ENCODE measurements at regions not wholly inside any gene's neighbourhood (a gene's known extent, or its start where the extent isn't known, plus 50 kb on each side); places are given as distances from the start of the nearest gene placed in this dataset.
A peak's percentile ranks its signal among the peaks of the same experiment; 100 is the strongest.

DNA sequence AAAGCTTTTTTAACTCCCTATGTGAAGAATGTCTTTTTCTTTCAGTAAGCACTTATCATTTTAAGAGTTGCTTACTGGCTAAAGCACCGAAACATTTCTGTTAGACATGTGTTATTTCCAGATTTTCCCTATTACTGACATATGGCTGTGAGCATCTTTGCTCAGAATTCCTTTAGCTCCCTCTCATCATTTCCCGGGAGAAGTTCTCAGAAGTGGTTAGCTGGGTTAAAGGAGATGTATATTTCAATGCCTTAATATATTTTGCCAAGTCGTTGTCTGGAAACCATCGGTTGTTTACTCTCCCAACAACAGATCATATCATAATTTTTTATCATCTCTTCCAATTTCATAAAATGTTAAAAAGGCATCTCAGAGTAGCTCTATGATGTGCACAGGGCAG, 396.5 kb downstream of the OCA2 start:
- no peak overlapping the region for H3K4me3 ChIP-seq (ENCODE audit: low read length)
- no peaks in the 10 kb centered on the region for H3K9me3 ChIP-seq (ENCODE audit: control insufficient read depth, low read length)
- no peaks in the 10 kb centered on the region for H3K4me1 ChIP-seq (ENCODE audit: control insufficient read depth, insufficient read depth, low read length)
- H3K27me3 ChIP-seq (ENCODE audit: control insufficient read depth, insufficient read depth): no peaks in the 10 kb centered on the region
- 65% methylated on average over 4 of the region's 4 CpGs for WGBS
- H3K27ac ChIP-seq (ENCODE audit: low read length): no peak overlapping the region
- intact Hi-C loops (cut with DNase I): no loop called here
- no peak for DNase-seq
- ATAC-seq: no peak

DNA sequence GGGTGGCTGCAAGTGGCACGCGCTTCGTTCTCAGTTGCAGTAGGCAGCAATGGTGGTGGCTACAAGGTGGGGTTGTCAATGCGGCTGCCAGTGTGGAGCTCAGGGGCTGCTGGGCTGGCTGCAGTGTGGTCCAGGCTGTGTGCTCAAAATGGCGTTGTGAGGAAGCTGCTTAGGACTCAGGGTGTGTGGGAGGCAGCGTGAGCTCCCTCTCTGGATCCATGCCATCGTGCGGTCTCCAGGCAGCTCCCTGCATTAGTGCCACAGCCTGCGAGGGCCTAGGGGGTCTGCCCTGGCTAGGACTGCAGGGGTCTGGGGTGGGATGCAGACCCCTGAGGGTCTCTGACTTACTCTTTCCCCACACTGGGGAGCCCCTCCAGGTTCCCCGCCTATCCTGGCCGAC, 397.2 kb downstream of the OCA2 start:
- intact Hi-C loops (cut with DNase I): no loop called here
- Histone ChIP-seq H3K9me3 (ENCODE audit: control insufficient read depth, low read length) (no peaks in the 10 kb centered on the region), H3K27me3 (ENCODE audit: control insufficient read depth, insufficient read depth) (no peaks in the 10 kb centered on the region), H3K4me1 (ENCODE audit: control insufficient read depth, insufficient read depth, low read length) (no peaks in the 10 kb centered on the region), H3K4me3 (ENCODE audit: low read length) (no peak overlapping the region), H3K27ac (ENCODE audit: low read length) (no peak overlapping the region)
- ATAC-seq (peak in 1 of 2 donors; percentile 11), DNase-seq (no peak)
- WGBS: 79% methylated on average over 11 of the region's 11 CpGs

DNA sequence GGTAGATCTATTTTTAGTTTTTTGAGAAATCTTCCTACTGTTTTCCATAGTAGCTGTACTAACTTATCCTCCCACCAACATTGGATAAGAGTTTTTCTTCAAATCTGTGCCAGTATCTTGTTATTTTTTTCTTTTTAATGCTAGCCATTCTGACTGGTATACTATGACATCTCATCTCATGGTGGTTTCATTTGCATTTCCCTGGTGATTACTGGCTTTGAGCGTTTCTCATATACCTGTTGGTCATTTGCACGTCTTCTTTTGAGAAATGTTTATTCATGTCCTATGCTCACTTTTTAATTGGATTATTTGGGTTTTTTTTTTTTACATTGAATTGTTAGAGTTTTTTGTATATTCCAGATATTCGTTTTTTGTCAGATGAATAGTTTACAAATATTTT, 398.1 kb downstream of the OCA2 start:
- ATAC-seq (no peak), DNase-seq (no peak)
- Histone ChIP-seq H3K9me3 (ENCODE audit: control insufficient read depth, low read length) (no peaks in the 10 kb centered on the region), H3K27me3 (ENCODE audit: control insufficient read depth, insufficient read depth) (no peaks in the 10 kb centered on the region), H3K27ac (ENCODE audit: low read length) (no peak overlapping the region), H3K4me3 (ENCODE audit: low read length) (no peak overlapping the region), H3K4me1 (ENCODE audit: control insufficient read depth, insufficient read depth, low read length) (no peaks in the 10 kb centered on the region)
- intact Hi-C loops (cut with DNase I): no loop called here
- WGBS: 80% methylated on average over 3 of the region's 3 CpGs

DNA sequence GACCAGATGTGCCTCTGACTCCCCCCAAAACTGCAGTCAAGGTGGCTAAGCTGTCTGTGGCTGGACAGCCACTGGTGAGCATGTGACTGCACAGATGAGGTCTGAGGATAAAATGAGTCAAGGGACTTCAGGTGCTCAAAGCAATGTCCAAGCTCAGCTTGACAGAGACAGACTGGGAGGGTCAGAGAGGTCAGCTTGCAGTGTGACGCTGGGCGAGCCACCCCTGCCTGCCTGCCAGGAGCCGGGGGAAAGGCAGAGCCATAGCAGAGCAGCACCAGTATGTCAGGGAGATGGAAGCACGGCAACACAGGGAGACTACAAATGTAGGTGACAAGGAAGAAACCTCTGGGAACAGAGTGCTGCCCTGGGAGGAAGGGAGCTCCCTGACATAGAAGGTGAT, 399.4 kb downstream of the OCA2 start:
- Histone ChIP-seq H3K27ac (ENCODE audit: low read length) (no peak overlapping the region), H3K4me3 (ENCODE audit: low read length) (no peak overlapping the region), H3K27me3 (ENCODE audit: control insufficient read depth, insufficient read depth) (no peaks in the 10 kb centered on the region), H3K4me1 (ENCODE audit: control insufficient read depth, insufficient read depth, low read length) (no peaks in the 10 kb centered on the region), H3K9me3 (ENCODE audit: control insufficient read depth, low read length) (no peaks in the 10 kb centered on the region)
- intact Hi-C loops (cut with DNase I): no loop called here
- ATAC-seq: no peak
- no peak for DNase-seq
- WGBS: 50% methylated on average over 4 of the region's 4 CpGs

DNA sequence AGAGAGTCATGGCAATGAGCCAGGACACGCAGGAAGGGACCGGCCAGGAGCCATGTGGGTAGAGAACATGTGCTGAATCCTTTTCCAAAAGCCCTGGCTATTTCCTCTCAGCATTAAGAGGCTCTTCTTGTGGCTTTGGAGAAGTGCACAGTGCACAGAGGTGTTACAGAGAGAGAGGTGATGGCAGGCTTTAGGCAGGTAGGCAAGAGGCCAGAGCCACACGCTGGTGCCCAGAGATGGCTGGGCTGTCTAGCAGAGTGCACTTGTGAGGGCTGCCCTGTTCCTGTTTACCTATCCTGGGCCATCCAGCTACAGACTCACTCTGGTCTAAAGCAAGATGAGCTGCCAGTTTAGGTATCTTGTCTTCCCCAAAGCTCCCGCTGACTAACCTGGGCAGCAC, 402.6 kb downstream of the OCA2 start:
- no peaks in the 10 kb centered on the region for H3K27me3 ChIP-seq (ENCODE audit: control insufficient read depth, insufficient read depth)
- WGBS: 49% methylated on average over 4 of the region's 4 CpGs
- no peaks in the 10 kb centered on the region for H3K4me1 ChIP-seq (ENCODE audit: control insufficient read depth, insufficient read depth, low read length)
- H3K27ac ChIP-seq (ENCODE audit: low read length): no peak overlapping the region
- no peak overlapping the region for H3K4me3 ChIP-seq (ENCODE audit: low read length)
- H3K9me3 ChIP-seq (ENCODE audit: control insufficient read depth, low read length): no peaks in the 10 kb centered on the region
- intact Hi-C loops (cut with DNase I): no loop called here
- no peak for DNase-seq
- peak; percentile 40 to 89 for ATAC-seq

DNA sequence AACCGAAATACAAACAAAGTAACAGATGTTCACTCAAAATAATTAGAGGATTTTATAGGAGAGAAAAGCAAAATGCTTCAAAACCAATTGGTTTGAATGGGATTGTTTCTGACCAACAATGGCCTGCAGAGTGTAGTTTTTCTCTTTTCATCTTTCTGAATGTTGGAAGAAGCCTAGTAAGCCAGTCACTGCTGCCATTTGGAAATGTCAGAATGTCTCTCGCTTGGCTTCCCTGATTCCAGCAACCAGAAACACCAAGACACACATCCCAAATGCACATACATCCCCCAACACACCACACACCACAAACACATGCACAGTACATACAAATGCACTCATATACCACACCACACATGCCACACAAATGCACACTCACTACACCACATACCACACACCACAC, 403.4 kb downstream of the OCA2 start:
- ATAC-seq (no peak), DNase-seq (no peak)
- H3K27ac ChIP-seq (ENCODE audit: low read length): no peak overlapping the region
- WGBS: 85% methylated on average over 2 of the region's 2 CpGs
- H3K27me3 ChIP-seq (ENCODE audit: control insufficient read depth, insufficient read depth): no peaks in the 10 kb centered on the region
- intact Hi-C loops (cut with DNase I): no loop called here
- no peak overlapping the region for H3K4me3 ChIP-seq (ENCODE audit: low read length)
- no peaks in the 10 kb centered on the region for H3K4me1 ChIP-seq (ENCODE audit: control insufficient read depth, insufficient read depth, low read length)
- H3K9me3 ChIP-seq (ENCODE audit: control insufficient read depth, low read length): no peaks in the 10 kb centered on the region

DNA sequence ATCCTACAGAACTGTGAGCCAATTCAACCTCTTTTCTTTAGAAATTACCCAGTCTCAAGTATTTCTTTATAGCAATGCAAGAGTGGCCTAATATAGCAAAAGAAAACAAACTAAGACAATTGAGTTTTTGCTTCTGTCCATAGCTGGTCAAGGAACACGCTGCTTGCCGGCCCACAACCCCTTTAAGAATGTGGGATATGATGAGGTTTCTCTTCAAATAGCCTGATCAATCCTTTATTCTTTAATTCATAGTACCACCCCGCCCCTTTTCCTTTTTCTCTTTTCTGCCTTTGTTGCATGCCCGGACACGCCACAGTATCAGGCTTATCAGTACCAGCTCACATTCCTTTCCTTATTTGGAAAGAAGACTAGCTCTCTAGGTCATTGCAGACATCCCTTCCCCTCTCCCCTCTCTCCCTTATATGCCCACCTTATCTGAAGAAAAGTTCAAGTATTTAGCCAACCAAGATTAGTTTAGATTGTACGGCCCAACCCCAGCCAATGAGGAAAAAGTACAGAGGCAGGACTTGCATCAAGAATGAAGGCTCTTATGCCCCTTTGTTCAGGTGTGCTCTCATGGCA, 404.5 kb downstream of the OCA2 start:
- H3K27me3 ChIP-seq (ENCODE audit: control insufficient read depth, insufficient read depth): no peaks in the 10 kb centered on the region
- no peak overlapping the region for H3K4me3 ChIP-seq (ENCODE audit: low read length)
- DNase-seq (no peak), ATAC-seq (no peak)
- no peaks in the 10 kb centered on the region for H3K4me1 ChIP-seq (ENCODE audit: control insufficient read depth, insufficient read depth, low read length)
- no peak overlapping the region for H3K27ac ChIP-seq (ENCODE audit: low read length)
- no peaks in the 10 kb centered on the region for H3K9me3 ChIP-seq (ENCODE audit: control insufficient read depth, low read length)
- WGBS: 39% methylated on average over 6 of the region's 6 CpGs
- intact Hi-C loops (cut with DNase I): no loop called here

DNA sequence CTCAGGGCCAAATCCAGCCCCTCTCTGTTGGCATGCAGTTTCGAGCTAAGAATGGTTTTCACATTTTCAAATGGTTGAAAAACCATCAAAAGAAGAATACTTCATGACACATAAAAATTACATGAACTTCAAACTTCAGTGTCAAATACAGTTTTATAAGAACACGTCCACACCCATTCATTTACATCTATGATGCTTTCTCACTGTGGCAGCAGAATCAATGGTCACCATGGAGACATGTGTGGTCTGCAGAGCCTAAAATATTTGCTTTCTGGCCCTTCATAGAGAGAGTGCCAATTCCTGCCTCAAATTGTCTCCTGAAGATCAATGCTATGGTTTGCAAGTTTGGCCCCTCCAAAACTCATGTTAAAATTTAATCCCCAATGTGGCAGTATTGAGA, 405.8 kb downstream of the OCA2 start:
- H3K4me1 ChIP-seq (ENCODE audit: control insufficient read depth, insufficient read depth, low read length): no peaks in the 10 kb centered on the region
- no peaks in the 10 kb centered on the region for H3K27me3 ChIP-seq (ENCODE audit: control insufficient read depth, insufficient read depth)
- DNase-seq (no peak), ATAC-seq (no peak)
- intact Hi-C loops (cut with DNase I): no loop called here
- WGBS: 68% methylated on average over 2 of the region's 2 CpGs
- H3K4me3 ChIP-seq (ENCODE audit: low read length): no peak overlapping the region
- no peak overlapping the region for H3K27ac ChIP-seq (ENCODE audit: low read length)
- H3K9me3 ChIP-seq (ENCODE audit: control insufficient read depth, low read length): no peaks in the 10 kb centered on the region

DNA sequence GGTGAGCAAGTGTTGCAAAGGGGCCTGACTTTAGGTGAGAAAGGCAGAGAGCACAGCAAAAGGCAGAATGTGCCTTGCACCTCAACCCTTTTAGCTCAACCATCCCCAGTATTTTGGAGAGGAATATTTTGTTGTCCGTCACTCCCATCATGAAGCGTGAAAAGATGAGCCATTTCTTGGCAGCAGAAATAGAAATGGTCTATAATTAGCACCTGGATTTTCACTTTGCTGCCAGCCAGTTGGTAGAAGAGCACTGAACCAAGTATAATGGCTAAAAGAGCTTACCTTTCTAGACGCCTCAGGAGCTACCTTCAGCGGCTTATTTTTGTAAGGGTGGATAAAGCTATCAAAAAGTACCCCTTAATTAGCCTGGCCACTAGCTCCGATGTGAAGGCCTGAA, 406.7 kb downstream of the OCA2 start:
- Histone ChIP-seq H3K9me3 (ENCODE audit: control insufficient read depth, low read length) (no peaks in the 10 kb centered on the region), H3K27ac (ENCODE audit: low read length) (no peak overlapping the region), H3K4me3 (ENCODE audit: low read length) (no peak overlapping the region), H3K4me1 (ENCODE audit: control insufficient read depth, insufficient read depth, low read length) (no peaks in the 10 kb centered on the region), H3K27me3 (ENCODE audit: control insufficient read depth, insufficient read depth) (no peaks in the 10 kb centered on the region)
- intact Hi-C loops (cut with DNase I): no loop called here
- DNase-seq: no peak
- ATAC-seq: peak in 1 of 2 donors; percentile 31
- WGBS: 72% methylated on average over 5 of the region's 5 CpGs

DNA sequence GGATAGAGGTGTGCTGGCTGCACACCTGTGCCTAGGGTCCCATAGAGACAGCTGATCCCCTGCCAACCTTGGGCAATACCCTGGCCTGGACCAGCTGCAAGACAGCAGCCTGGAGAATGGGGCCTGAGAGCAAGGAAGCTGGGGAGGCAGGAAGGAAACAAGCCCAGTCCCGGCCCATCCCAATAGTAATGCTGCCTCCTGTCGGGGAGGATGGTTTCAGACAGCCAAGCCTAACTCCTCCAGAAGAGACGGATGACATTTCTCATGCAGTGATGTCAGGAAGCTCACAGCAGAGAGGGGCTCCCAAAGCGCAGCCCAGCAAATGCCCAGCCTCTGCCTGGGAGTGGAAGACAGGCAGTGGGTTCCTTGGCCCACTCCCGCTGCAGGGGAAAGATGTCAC, 408.8 kb downstream of the OCA2 start:
- intact Hi-C loops (cut with DNase I): no loop called here
- ATAC-seq: no peak
- H3K27ac ChIP-seq (ENCODE audit: low read length): no peak overlapping the region
- H3K9me3 ChIP-seq (ENCODE audit: control insufficient read depth, low read length): no peaks in the 10 kb centered on the region
- no peaks in the 10 kb centered on the region for H3K27me3 ChIP-seq (ENCODE audit: control insufficient read depth, insufficient read depth)
- no peaks in the 10 kb centered on the region for H3K4me1 ChIP-seq (ENCODE audit: control insufficient read depth, insufficient read depth, low read length)
- 69% methylated on average over 5 of the region's 5 CpGs for WGBS
- H3K4me3 ChIP-seq (ENCODE audit: low read length): no peak overlapping the region
- no peak for DNase-seq

DNA sequence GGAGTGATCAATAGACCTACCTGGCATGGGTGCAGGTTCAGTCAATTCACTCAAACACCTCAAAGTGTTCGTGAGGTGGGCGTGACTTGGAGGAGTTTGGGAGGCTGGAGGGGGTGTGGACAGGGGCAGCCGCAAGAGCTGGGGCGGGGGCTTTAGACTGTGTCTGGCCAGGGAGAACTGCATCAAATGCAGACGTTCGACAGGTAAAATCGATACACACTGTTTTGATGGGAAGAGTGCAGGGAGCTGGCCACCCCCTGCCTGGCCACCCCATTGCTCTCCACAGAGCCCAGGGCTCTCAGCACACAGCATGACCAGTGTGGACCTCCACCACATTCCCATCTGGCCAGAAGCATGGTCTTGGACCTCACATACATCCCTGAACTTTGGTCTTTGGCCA, 412.1 kb downstream of the OCA2 start:
- Histone ChIP-seq H3K27me3 (ENCODE audit: control insufficient read depth, insufficient read depth) (no peaks in the 10 kb centered on the region), H3K9me3 (ENCODE audit: control insufficient read depth, low read length) (no peaks in the 10 kb centered on the region), H3K27ac (ENCODE audit: low read length) (no peak overlapping the region), H3K4me1 (ENCODE audit: control insufficient read depth, insufficient read depth, low read length) (no peaks in the 10 kb centered on the region), H3K4me3 (ENCODE audit: low read length) (no peak overlapping the region)
- intact Hi-C loops (cut with DNase I): no loop called here
- ATAC-seq (no peak), DNase-seq (no peak)
- 84% methylated on average over 7 of the region's 7 CpGs for WGBS

DNA sequence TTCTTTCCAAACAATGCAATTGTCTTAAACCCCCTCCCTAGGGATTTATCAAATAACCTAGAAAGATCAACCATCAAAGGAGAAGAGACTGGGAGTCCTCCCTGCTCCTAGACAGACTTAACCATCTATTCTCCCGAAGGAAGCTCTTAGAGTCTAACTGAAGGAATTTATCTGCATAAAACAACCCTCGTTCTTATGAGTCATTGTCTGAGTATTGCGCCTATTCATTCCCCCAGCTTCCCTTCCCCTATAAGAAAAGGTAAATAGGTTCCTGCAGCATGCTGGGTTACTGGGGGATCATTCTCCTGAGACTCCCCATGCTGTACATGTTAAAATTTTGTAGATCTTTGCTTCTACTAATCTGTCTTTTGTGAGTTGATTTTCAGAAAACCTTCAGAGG, 412.7 kb downstream of the OCA2 start:
- WGBS: 64% methylated on average over 3 of the region's 3 CpGs
- no peaks in the 10 kb centered on the region for H3K9me3 ChIP-seq (ENCODE audit: control insufficient read depth, low read length)
- intact Hi-C loops (cut with DNase I): no loop called here
- H3K4me3 ChIP-seq (ENCODE audit: low read length): no peak overlapping the region
- ATAC-seq: no peak
- H3K4me1 ChIP-seq (ENCODE audit: control insufficient read depth, insufficient read depth, low read length): no peaks in the 10 kb centered on the region
- H3K27ac ChIP-seq (ENCODE audit: low read length): no peak overlapping the region
- no peaks in the 10 kb centered on the region for H3K27me3 ChIP-seq (ENCODE audit: control insufficient read depth, insufficient read depth)
- no peak for DNase-seq
